ENCODE measurements at regions not wholly inside any gene's neighbourhood (a gene's known extent, or its start where the extent isn't known, plus 50 kb on each side); places are given as distances from the start of the nearest gene placed in this dataset.
A peak's percentile ranks its signal among the peaks of the same experiment; 100 is the strongest.
"Not testable (repeated sequence)": the region's sequence is repeated elsewhere in the genome, so short reads cannot be mapped to it uniquely, and the experiment has no call there.

DNA sequence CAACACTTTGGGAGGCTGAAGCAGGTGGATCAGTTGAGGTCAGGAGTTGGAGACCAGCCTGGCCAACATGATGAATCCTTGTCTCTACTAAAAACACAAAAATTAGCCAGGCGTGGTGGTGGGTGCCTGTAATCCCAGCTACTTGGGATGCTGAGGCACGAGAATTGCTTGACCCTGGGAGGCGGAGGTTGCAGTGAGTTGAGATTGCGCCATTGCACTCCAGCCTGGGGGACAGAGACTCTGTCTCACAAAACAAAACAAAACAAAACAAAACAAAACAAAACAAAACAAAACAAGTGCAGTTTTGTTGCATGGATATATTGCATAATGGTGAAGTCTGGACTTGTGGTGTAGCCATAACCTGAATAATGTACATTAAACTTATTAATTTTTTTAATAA is 133.6 kb upstream of the ZNF217 start:
- DNase-seq (ENCODE audit: low read depth in 4 of 4, low spot score in 1 of 4) = not testable (repeated sequence)

GRCh38 chr20:53725575-53725970 is 131.9 kb upstream of the ZNF217 start:
- no peak for DNase-seq (ENCODE audit: low read depth in 4 of 4, low spot score in 1 of 4)

GRCh38 chr20:53723621-53724020 is 130.0 kb upstream of the ZNF217 start:
- no peak for DNase-seq (ENCODE audit: low read depth in 4 of 4, low spot score in 1 of 4)

DNA sequence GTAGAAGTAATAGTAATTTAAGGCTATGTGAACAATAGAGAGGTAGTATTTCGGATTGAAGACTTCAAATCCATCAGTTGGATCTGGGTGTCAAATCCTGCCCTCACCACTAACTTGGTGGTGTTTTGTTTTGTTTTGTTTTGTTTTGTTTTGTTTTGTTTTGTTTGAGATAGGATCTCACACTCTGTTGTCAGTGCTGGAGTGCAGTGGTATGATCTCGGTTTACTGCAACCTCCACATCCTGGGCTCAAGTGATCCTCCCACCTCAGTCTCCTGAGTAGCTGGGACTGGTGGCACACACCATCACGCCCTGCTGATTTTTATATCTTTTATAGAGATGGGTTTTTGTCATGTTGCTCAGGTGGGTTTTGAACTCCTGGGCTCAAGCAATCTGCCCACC is 129.4 kb upstream of the ZNF217 start:
- DNase-seq (ENCODE audit: low read depth in 4 of 4, low spot score in 1 of 4) = no peak

DNA sequence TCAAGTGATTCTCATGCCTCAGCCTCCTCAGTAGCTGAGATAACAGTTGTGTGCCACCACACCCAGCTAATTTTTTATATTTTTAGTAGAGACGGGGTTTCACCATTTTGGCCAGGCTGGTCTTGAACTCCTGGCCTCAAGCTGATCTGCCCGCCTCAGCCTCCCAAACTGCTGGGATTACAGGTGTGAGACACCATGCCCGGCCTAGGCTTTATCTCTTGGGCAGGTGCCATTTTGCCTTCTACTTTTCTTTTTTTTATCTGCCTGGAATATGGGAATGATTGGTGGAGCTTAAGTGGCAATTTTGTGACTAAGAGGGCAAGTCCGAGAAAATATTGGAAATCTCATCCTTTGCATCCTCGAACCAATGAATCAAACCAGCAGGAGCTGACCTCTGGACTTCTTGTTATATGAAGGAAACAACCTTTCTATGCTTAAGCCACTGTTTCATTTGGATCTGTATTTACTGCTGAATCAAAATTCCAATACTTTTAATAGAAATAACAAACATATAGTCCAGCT is 128.9 kb upstream of the ZNF217 start:
- DNase-seq (ENCODE audit: low read depth in 4 of 4, low spot score in 1 of 4) = no peak

DNA sequence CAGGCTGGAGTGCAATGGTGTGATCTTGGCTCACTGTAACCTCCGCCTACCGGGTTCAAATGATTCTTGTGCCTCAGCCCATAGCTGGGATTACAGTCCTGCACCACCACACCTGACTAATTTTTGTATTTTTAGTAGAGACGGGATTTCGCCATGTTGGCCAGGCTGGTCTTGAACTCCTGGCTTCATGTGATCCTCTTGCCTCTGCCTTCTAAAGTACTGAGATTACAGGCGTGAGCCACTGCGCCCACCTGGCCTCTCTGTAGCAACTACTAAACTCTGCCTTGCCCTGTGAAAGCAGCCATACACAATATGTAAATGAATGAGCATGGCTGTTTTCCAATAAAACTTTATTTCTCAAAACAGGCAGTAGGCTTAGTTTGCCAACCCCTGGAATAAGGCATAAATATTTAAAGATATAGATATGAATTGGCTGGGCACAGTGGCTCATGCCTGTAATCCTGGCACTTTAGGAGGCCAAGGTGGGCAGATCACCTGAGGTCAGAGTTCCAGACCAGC is 127.9 kb upstream of the ZNF217 start:
- DNase-seq (ENCODE audit: low read depth in 4 of 4, low spot score in 1 of 4) = not testable (repeated sequence)

DNA sequence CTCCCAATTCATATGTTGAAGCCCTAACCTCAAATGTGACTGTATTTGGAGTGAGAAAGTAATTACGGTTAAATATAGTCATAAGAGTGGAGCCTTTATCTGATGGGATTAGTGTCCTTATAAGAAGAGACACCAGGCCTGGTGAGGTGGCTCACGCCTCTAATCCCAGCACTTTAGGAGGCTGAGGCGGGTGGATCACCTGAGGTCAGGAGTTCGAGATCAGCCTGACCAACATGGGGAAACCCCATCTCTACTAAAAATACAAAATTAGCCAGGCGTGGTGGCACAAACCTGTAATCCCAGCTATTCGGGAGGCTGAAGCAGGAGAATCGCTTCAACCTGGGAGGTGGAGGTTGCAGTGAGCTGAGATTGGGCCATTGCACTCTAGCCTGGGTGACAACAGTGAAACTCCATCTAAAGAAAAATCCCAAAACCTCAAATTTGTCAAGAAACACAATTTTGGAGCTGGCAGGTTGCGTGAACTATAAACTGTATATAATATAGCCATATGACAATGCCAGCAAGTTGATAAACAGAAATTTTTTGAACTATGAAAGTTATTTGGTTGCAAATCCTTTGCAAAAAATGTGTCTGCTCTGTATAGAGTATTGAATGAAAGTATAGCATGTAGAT is 125.6 kb upstream of the ZNF217 start:
- DNase-seq (ENCODE audit: low read depth in 4 of 4, low spot score in 1 of 4) = not testable (repeated sequence)

GRCh38 chr20:53718142-53719021 is 124.7 kb upstream of the ZNF217 start:
- DNase-seq (ENCODE audit: low read depth in 4 of 4, low spot score in 1 of 4) = no peak

DNA sequence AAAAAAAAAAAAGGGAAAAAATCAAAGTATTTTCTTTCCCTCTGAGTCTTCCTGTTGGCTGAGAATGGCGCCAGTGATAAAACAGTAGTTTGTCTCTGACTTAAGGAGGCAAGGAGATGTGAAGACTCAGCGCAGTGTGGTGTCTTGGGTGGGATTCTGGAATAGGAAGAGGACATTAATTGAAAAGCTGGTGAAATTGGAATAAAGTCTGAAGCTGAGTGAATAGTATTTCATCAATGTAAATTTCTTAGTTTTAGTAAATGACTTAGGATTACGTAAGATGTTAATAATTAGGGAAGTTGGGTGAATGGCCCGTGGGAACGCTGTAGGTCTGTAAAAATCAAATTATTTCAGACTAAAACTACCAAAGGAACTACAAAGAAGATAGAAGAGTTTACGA is 122.8 kb upstream of the ZNF217 start:
- no peak for DNase-seq (ENCODE audit: low read depth in 4 of 4, low spot score in 1 of 4)

DNA sequence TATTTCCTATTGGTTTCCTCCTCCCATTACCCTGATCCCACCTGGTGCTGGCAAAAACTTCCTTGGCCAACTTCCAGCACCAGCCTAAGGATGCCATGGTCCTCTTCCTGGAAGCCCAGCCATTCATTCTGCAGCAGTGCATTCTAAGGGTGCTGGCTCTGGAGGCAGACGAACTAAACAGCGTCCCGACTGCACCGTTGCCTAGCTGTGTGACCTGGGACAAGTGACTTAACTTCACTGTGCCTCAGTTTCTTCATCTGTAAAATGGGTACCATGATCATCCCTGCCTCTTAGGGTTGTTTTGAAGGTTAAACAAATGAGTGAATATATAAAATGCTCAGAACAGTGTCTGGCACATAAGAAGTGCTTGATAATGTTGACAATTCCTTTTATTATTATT is 120.9 kb upstream of the ZNF217 start:
- DNase-seq (ENCODE audit: low read depth in 4 of 4, low spot score in 1 of 4) = no peak

DNA sequence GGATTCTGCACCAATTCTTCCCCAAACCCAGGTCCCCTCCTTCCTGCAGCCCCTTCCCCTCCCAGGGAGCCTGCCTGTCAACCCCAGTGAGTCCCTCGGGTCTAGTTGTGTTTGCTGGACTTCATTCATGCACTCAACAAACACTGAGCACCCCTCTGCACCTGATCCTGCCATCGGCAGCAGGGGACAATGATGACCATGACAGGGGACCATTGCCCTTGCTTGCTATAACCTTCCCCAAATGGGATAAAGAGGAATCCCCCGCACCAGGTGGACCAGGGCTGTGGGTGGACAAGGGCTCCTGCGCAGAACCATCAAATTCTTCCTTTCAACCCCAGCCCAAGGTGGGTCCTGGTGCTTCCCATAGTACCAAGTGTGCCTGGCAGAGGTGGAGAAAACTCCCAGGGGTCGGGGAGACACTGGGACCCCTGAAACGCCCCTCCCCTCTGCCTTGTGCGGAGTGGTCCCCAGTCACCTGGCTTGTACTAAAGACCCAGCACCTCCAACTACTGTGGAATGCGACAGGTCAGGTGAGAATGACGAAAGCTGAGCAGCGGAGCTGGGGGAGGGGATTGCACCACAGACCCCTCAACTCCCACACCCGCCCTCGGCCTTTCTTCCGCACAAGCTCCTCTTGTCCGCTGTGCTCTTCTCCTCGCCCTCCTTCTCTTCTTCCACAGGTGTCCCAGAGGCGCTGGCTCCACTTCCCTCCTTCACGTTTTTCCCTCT is 119.9 kb upstream of the ZNF217 start:
- no peak for DNase-seq (ENCODE audit: low read depth in 4 of 4, low spot score in 1 of 4)

DNA sequence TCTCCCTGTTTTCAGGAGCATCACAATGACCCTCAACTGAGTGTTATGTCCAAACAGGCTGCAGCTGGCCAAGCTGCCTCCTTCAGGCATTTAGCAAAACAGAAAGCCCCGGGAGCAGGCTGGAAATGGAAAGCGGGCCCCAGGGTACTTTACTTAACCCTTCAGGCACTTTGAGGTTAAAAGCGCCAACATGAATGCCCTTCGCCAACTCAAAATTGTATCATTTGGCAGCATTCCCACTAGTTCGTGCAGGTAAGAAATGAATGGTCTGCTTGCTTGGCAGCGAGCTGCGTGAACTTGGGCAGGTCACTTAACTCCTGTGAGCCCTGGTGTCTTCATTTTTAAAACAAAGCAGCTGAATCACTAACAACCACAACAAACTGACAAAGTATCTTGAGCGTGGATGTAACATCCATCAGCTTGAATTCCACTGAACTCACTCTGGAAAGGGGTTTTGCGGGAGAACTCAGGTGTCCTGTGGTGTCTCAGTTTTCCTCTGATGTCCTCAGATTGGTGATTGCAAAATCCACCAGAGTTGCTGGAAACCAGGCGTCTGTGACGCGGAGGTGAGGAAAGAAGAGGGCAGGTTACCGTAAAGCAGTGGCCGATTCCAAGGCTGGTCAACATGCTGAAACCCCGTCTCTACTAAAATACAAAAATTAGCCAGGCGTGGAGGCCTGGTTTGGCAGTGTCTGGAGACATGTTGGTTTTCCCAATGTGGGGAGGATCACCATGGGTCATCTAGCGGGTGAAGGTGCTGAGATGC is 118.8 kb upstream of the ZNF217 start:
- DNase-seq (ENCODE audit: low read depth in 4 of 4, low spot score in 1 of 4) = no peak

DNA sequence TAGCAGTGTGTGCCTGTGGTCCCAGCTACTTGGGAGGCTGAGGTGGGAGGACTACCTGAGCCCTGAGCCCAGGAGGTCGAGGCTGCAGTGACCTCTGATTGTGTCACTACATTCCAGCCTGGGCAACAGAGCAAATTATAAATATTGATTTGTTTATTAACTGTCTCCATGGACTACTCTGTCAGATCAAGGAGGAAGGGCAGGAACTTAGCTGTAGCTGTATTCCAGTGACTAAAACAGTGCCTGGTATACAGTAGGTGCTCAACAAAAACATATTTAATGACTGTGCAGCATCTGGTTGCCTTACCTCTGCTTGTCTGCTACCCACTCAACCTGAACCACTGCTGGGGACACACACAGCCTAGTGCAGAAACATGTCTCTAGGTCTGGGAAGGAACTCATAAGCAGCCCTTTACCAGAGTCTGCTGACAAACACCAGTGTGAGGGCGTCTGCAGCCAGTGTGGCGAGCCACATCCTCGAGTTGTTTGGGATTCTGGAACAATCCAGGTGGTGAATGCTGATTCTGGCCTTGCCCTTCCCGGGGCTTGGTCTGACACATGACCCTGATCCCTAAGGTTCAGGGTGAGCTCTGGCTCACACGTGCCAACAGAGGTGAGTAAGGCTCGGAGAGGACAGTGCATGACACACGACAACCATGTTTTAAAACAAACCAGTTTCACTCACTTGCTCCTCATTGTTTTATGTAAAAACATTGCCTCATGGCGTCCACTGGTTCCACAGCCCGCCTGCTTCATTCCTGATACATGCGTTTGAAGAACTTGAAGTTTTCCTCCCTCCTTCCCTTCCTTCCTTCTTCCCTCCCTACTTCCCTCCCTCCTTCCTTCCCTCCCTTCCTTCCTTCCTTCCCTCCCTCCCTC is 117.9 kb upstream of the ZNF217 start:
- no peak for DNase-seq (ENCODE audit: low read depth in 4 of 4, low spot score in 1 of 4)

DNA sequence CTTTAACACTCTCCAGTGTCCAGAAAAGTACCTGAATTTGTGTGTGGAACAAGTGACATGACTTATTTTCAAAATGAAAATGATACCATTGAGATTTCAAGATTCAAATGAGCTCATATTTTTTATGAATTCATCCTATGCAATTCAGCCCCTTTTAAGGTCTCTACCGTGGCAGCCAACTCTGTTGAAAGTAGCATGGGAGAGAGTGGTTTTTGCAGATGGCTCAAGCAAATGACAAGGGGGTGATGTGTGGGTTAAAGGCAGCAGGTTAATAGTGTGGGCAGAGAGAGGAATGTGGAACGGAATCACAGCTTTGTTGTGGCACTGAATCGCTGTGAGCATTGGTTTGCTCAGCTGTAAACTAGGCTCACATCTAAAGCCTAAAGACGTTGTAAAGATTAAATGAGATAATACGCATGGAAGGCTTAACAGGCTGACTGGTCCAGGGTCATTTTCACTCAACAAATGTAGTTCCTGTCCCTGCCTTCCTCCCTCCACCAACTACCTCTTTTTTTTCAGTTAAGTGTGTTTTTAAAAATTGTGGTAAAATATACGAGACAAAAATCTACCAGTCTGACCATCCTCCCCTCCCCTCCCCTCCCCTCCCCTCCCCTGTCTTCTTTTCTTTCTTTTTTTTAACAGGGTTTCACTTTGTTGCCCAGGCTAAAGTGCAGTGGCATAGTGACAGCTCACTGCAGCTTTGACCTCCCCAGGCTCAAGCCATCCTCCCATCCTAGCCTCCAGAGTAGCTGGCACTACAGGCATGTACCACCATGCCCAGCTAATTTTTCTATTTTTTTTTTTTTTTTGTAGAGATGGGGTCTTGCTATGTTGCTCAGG is 114.7 kb upstream of the ZNF217 start:
- DNase-seq (ENCODE audit: low read depth in 4 of 4, low spot score in 1 of 4) = peak in 2 of 4 experiments; percentile 35 to 46

DNA sequence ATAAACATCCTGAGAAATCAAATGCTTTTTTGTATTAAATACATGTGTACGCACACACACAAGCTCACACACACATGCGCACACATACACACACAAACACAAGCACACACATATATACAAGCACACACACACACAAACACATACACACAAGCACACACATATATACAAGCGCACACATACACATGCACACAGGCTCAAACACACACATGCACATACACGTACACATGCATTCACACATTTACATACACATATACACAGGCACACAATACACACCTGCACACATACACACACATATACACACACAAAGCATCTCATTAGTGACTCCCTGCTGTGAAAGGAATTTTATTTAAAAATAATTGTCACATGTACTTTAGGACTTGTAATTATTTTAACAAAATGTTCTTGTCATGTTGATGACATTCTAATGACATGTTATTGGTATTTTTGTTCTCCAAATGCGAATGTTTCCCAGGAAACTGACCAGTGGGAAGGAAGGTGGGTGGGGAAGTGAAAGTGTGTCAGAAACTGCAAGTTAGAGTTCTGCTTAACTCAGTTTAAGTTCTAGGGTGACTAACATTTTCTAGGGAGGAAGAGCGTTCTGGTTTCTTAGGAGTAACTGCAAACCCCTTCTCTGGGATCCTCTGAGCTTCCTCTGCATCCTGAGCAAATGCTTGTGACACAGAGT is 113.9 kb upstream of the ZNF217 start:
- no peak for DNase-seq (ENCODE audit: low read depth in 4 of 4, low spot score in 1 of 4)

GRCh38 chr20:53706466-53707370 is 113.1 kb upstream of the ZNF217 start:
- DNase-seq (ENCODE audit: low read depth in 4 of 4, low spot score in 1 of 4) = no peak

GRCh38 chr20:53706008-53706465 is 112.4 kb upstream of the ZNF217 start:
- DNase-seq (ENCODE audit: low read depth in 4 of 4, low spot score in 1 of 4) = no peak

Data from stimulated activated CD4-positive, alpha-beta T cell treated with anti-CD3 and anti-CD28 coated beads, Interleukin-1b, Interleukin-23, amount 100 ng/mL, for 24 hours (primary cell).